ENCODE measurements at regions not wholly inside any gene's neighbourhood (a gene's known extent, or its start where the extent isn't known, plus 50 kb on each side); places are given as distances from the start of the nearest gene placed in this dataset.

DNA sequence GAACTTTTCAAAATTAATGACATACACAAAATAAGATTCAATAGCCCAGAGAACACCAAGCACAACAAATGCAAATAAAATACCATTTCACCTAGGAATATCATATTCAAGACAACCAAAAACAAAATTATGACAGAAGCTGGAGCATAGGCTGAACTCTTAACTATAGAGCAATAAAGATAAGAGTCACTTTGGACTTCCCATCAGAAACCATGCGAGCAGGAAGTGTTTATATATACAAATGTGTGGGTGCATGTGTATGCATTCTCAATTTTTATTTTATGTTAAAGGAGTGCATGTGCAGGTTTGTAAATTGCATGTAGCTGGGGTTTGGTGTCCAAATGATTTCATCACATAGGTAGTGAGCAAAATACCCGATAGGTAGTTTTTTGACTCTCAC is 291.6 kb downstream of the ARAP2 start:
- no peak overlapping the region for H3K27ac Mint-ChIP-seq (ENCODE audit: unreplicated experiment)
- H3K4me3 Mint-ChIP-seq (ENCODE audit: unreplicated experiment): no peak overlapping the region
- Histone ChIP-seq H3K4me3 (ENCODE audit: low read depth, low read length) (no peak overlapping the region), H3K36me3 (ENCODE audit: control insufficient read depth, insufficient read depth, low read length) (no peaks in the 10 kb centered on the region), H3K9me3 (no peaks in the 10 kb centered on the region), H3K27me3 (replicated peaks; ENCODE audit: control insufficient read depth, insufficient read depth, low read length) (no peaks in the 10 kb centered on the region), H3K4me1 (no peaks in the 10 kb centered on the region)
- H3K27me3 Mint-ChIP-seq (ENCODE audit: insufficient read depth, unreplicated experiment): no peaks in the 10 kb centered on the region
- intact Hi-C loops (cut with micrococcal nuclease; ENCODE audit: unreplicated experiment): no loop called here
- POLR2A ChIA-PET: no interaction called here
- no TSS peak for BruUV-seq (replicated peaks)
- H3K9me3 Mint-ChIP-seq (ENCODE audit: unreplicated experiment): no peaks in the 10 kb centered on the region
- no peak for DNase-seq
- H3K36me3 Mint-ChIP-seq (ENCODE audit: insufficient read depth, unreplicated experiment): no peaks in the 10 kb centered on the region
- no peaks in the 10 kb centered on the region for H3K4me1 Mint-ChIP-seq (ENCODE audit: low read depth, unreplicated experiment)
- TF ChIP-seq, protein P1, sequence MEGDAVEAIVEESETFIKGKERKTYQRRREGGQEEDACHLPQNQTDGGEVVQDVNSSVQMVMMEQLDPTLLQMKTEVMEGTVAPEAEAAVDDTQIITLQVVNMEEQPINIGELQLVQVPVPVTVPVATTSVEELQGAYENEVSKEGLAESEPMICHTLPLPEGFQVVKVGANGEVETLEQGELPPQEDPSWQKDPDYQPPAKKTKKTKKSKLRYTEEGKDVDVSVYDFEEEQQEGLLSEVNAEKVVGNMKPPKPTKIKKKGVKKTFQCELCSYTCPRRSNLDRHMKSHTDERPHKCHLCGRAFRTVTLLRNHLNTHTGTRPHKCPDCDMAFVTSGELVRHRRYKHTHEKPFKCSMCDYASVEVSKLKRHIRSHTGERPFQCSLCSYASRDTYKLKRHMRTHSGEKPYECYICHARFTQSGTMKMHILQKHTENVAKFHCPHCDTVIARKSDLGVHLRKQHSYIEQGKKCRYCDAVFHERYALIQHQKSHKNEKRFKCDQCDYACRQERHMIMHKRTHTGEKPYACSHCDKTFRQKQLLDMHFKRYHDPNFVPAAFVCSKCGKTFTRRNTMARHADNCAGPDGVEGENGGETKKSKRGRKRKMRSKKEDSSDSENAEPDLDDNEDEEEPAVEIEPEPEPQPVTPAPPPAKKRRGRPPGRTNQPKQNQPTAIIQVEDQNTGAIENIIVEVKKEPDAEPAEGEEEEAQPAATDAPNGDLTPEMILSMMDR (IDR thresholded peaks at IDR 0.05; ENCODE audit: insufficient read depth in 1 of 2, low read depth in 1 of 2, low read length in 1 of 2, severe bottlenecking in 1 of 2, unreplicated experiment in 1 of 2): no peak
- CTCF ChIA-PET: no interaction called here

GRCh38 chr4:35963383-35963782 is 280.9 kb downstream of the ARAP2 start:
- ChIA-PET CTCF (no interaction called here), POLR2A (no interaction called here)
- H3K27me3 Mint-ChIP-seq (ENCODE audit: insufficient read depth, unreplicated experiment): peaks cover 3% of the 10 kb centered on the region
- DNase-seq: no peak
- Histone ChIP-seq H3K27me3 (replicated peaks; ENCODE audit: control insufficient read depth, insufficient read depth, low read length) (no peaks in the 10 kb centered on the region), H3K36me3 (ENCODE audit: control insufficient read depth, insufficient read depth, low read length) (no peaks in the 10 kb centered on the region), H3K4me1 (no peaks in the 10 kb centered on the region), H3K4me3 (ENCODE audit: low read depth, low read length) (no peak overlapping the region), H3K9me3 (no peaks in the 10 kb centered on the region)
- H3K36me3 Mint-ChIP-seq (ENCODE audit: insufficient read depth, unreplicated experiment): no peaks in the 10 kb centered on the region
- no TSS peak for BruUV-seq (replicated peaks)
- H3K4me1 Mint-ChIP-seq (ENCODE audit: low read depth, unreplicated experiment): no peaks in the 10 kb centered on the region
- H3K27ac Mint-ChIP-seq (ENCODE audit: unreplicated experiment): no peak overlapping the region
- TF ChIP-seq, protein P1 (IDR thresholded peaks at IDR 0.05; ENCODE audit: insufficient read depth in 1 of 2, low read depth in 1 of 2, low read length in 1 of 2, severe bottlenecking in 1 of 2, unreplicated experiment in 1 of 2): no peak
- no peak overlapping the region for H3K4me3 Mint-ChIP-seq (ENCODE audit: unreplicated experiment)
- no peaks in the 10 kb centered on the region for H3K9me3 Mint-ChIP-seq (ENCODE audit: unreplicated experiment)
- intact Hi-C loops (cut with micrococcal nuclease; ENCODE audit: unreplicated experiment): no loop called here

DNA sequence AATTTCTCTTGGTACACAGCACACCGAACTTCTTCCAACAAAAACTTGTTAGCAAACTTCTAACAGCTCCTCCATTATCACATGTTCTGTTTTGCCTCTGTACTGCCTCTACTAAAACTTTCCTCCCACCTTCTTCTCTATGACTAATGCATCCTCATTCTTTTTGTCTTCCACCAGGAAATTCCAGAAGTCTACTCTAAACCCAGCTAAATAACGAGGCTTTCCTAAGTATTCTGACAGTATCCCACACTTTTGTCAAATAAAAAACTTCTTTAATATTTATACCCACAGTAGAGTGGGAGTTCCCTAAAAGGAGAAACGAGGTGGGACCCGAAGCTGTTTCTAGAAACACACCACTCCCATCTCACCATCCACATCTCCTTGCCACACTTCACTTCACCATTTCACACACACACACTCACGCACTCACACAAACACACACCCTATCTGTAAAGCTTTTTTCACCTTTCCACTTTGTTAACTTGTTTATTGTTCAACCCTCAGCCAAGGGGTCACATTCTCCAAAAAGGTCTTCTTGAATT is 280.3 kb downstream of the ARAP2 start:
- H3K27ac Mint-ChIP-seq (ENCODE audit: unreplicated experiment): no peak overlapping the region

More for the DNA sequence above, 280.3 kb downstream of the ARAP2 start:
- BruUV-seq (replicated peaks): no TSS peak
- ChIA-PET POLR2A (no interaction called here), CTCF (no interaction called here)
- TF ChIP-seq, protein P1 (IDR thresholded peaks at IDR 0.05; ENCODE audit: insufficient read depth in 1 of 2, low read depth in 1 of 2, low read length in 1 of 2, severe bottlenecking in 1 of 2, unreplicated experiment in 1 of 2): no peak
- Mint-ChIP-seq H3K4me1 (ENCODE audit: low read depth, unreplicated experiment) (no peaks in the 10 kb centered on the region), H3K4me3 (ENCODE audit: unreplicated experiment) (no peak overlapping the region), H3K36me3 (ENCODE audit: insufficient read depth, unreplicated experiment) (no peaks in the 10 kb centered on the region), H3K9me3 (ENCODE audit: unreplicated experiment) (no peaks in the 10 kb centered on the region), H3K27me3 (ENCODE audit: insufficient read depth, unreplicated experiment) (peaks cover 3% of the 10 kb centered on the region)
- DNase-seq: no peak
- no peaks in the 10 kb centered on the region for H3K36me3 ChIP-seq (ENCODE audit: control insufficient read depth, insufficient read depth, low read length)
- intact Hi-C loops (cut with micrococcal nuclease; ENCODE audit: unreplicated experiment): no loop called here
- no peaks in the 10 kb centered on the region for H3K9me3 ChIP-seq
- H3K4me3 ChIP-seq (ENCODE audit: low read depth, low read length): no peak overlapping the region
- H3K27me3 ChIP-seq (replicated peaks; ENCODE audit: control insufficient read depth, insufficient read depth, low read length): no peaks in the 10 kb centered on the region
- no peaks in the 10 kb centered on the region for H3K4me1 ChIP-seq

Data from Caco-2 (cell line).